ENCODE measurements at regions not wholly inside any gene's neighbourhood (a gene's known extent, or its start where the extent isn't known, plus 50 kb on each side); places are given as distances from the start of the nearest gene placed in this dataset.
"Not testable (repeated sequence)": the region's sequence is repeated elsewhere in the genome, so short reads cannot be mapped to it uniquely, and the experiment has no call there.

- WGBS, 5 donors = 69 to 78% (median 75%) methylated on average over 5 of the region's 5 CpGs
- Histone ChIP-seq H3K27me3 (replicated peaks in 1 of 7) (peaks cover 0 to 10% (median 0%) of the 10 kb centered on the region in 7 donors), H3K4me3 (no peak overlapping the region), H3K36me3 (no peaks in the 10 kb centered on the region), H3K27ac (no peak overlapping the region), H3K4me1 (no peaks in the 10 kb centered on the region), H3K9me3 (peaks cover 3 to 34% (median 25%) of the 10 kb centered on the region in 8 donors)
- intact Hi-C loops (cut with DNase I; ENCODE audit: low total_unique reads) = no loop called here
- no peak for TF ChIP-seq POLR2AphosphoS5 (IDR thresholded peaks at IDR 0.05)
- DNase-seq = no peak
Observed at GRCh38 chr14:101673873-101674272, 87.6 kb upstream of the PPP2R5C start.

- H3K4me1 ChIP-seq; intact Hi-C loops (cut with DNase I; ENCODE audit: low total_unique reads); H3K27me3 ChIP-seq (replicated peaks in 1 of 7); H3K36me3 ChIP-seq; H3K4me3 ChIP-seq; DNase-seq; H3K27ac ChIP-seq: not testable (repeated sequence)
- 80 to 100% (median 90%) methylated on average over 1 to 2 of the region's 2 CpGs for WGBS, 5 donors
- peaks cover 0 to 14% (median 6%) of the 10 kb centered on the region in 8 donors for H3K9me3 ChIP-seq
Observed at GRCh38 chr14:101675835-101676234, 85.7 kb upstream of the PPP2R5C start.

GRCh38 chr14:101677912-101678327 is 83.6 kb upstream of the PPP2R5C start:
- H3K36me3 ChIP-seq; H3K27ac ChIP-seq; H3K9me3 ChIP-seq; intact Hi-C loops (cut with DNase I; ENCODE audit: low total_unique reads); H3K4me3 ChIP-seq; DNase-seq; H3K27me3 ChIP-seq (replicated peaks in 1 of 7); H3K4me1 ChIP-seq: not testable (repeated sequence)
- 71 to 81% (median 78%) methylated on average over 11 of the region's 11 CpGs for WGBS, 5 donors

- H3K9me3 ChIP-seq = no peaks in the 10 kb centered on the region
- peaks cover 0 to 16% (median 0%) of the 10 kb centered on the region in 7 donors for H3K27me3 ChIP-seq (replicated peaks in 1 of 7)
- TF ChIP-seq POLR2AphosphoS5 (IDR thresholded peaks at IDR 0.05) = no peak
- TF ChIP-seq CTCF (IDR thresholded peaks at IDR 0.05 in 8 of 11, conservative IDR thresholded peaks at IDR 0.05 in 3 of 11) = no peak
- no peak for TF ChIP-seq POLR2A (IDR thresholded peaks at IDR 0.05)
- H3K36me3 ChIP-seq = no peaks in the 10 kb centered on the region
- 86 to 97% (median 92%) methylated on average over 2 of the region's 2 CpGs for WGBS, 5 donors
- no peak overlapping the region for H3K27ac ChIP-seq
- DNase-seq = no peak
- H3K4me3 ChIP-seq = no peak overlapping the region
- intact Hi-C loops (cut with DNase I; ENCODE audit: low total_unique reads) = no loop called here
- no peaks in the 10 kb centered on the region for H3K4me1 ChIP-seq
Observed at GRCh38 chr14:101681795-101682194, 79.7 kb upstream of the PPP2R5C start.

GRCh38 chr14:101683365-101683764 is 78.1 kb upstream of the PPP2R5C start:
- Histone ChIP-seq H3K36me3 (no peaks in the 10 kb centered on the region), H3K27ac (no peak overlapping the region), H3K9me3 (no peaks in the 10 kb centered on the region), H3K4me1 (no peaks in the 10 kb centered on the region), H3K4me3 (no peak overlapping the region), H3K27me3 (replicated peaks in 1 of 7) (peaks cover 0 to 25% (median 0%) of the 10 kb centered on the region in 7 donors)
- WGBS, 5 donors = 76 to 88% (median 84%) methylated on average over 6 of the region's 6 CpGs
- no peak for DNase-seq
- no peak for TF ChIP-seq POLR2AphosphoS5 (IDR thresholded peaks at IDR 0.05)
- TF ChIP-seq POLR2A (IDR thresholded peaks at IDR 0.05) = no peak
- no peak for TF ChIP-seq CTCF (IDR thresholded peaks at IDR 0.05 in 8 of 11, conservative IDR thresholded peaks at IDR 0.05 in 3 of 11)
- intact Hi-C loops (cut with DNase I; ENCODE audit: low total_unique reads) = no loop called here

Data from spleen (tissue), 11 donors.